CD4-positive, alpha-beta T cell (primary cell): ENCODE measurements at regions not wholly inside any gene's neighbourhood (a gene's known extent, or its start where the extent isn't known, plus 50 kb on each side); places are given as distances from the start of the nearest gene placed in this dataset.

Source experiments
- ATAC-seq: fragments of 200-7000 bp; cut with Tn5 transposase; one replicate; pipeline ENCODE4 v1.10.0; 2022; ENCODE audit warnings: mild to moderate bottlenecking; ENCODE audit not compliant: poor library complexity
- CTCF ChIA-PET: fragments of 350-600 bp; sonication (Branson Sonifier 250); formaldehyde crosslinking; loops from one replicate; lab custom pipeline; 2021; ENCODE audit warnings: antibody characterized with exemption, inconsistent platforms; lab: Charles Lee
- POLR2A ChIA-PET: fragments of 350-600 bp; sonication (Branson Sonifier 250); formaldehyde crosslinking; loops from one replicate; lab custom pipeline; 2021; ENCODE audit warnings: antibody characterized with exemption, inconsistent platforms; lab: Charles Lee
- DNase-seq, 14 experiments: peaks; one replicate each; pipeline ENCODE4 v3.0.0-alpha.2; 2013 to 2020; ENCODE audit warnings: mixed read lengths in 2 of 14
- H3K27ac ChIP-seq, 2 donors: one replicate each; pipeline versions ENCODE4 v1.5.1 to v1.7.0; 2013; ENCODE audit warnings: low read length in 2 of 2, low read depth in 1 of 2, mild to moderate bottlenecking in 1 of 2
- H3K27me3 ChIP-seq, 2 experiments: 1 replicate in 1 of 2; 2 replicates in 1 of 2; pipeline versions ENCODE4 v1.6.1 to v1.7.0; 2013; ENCODE audit warnings: low read length in 2 of 2, control low read depth in 1 of 2, mild to moderate bottlenecking in 1 of 2, moderate library complexity in 1 of 2; ENCODE audit not compliant: insufficient read depth in 2 of 2, control insufficient read depth in 1 of 2
- H3K36me3 ChIP-seq: one replicate; pipeline ENCODE4 v1.6.1; 2013; ENCODE audit warnings: low read length, control low read depth; ENCODE audit not compliant: insufficient read depth
- H3K4me1 ChIP-seq: one replicate; pipeline ENCODE4 v1.6.1; 2013; ENCODE audit warnings: low read length, control low read depth; ENCODE audit not compliant: insufficient read depth
- H3K4me3 ChIP-seq: one replicate; pipeline ENCODE4 v1.5.1; 2013; ENCODE audit warnings: mild to moderate bottlenecking, low read length, moderate library complexity
- H3K9me3 ChIP-seq, 2 experiments: 1 replicate in 1 of 2; 2 replicates in 1 of 2; pipeline versions ENCODE4 v1.6.1 to v1.7.0; 2013; ENCODE audit warnings: low read length in 2 of 2, mild to moderate bottlenecking in 2 of 2, control low read depth in 1 of 2, moderate library complexity in 1 of 2; ENCODE audit not compliant: control insufficient read depth in 1 of 2, insufficient read depth in 1 of 2
- H3K27ac Mint-ChIP-seq: one replicate; pipeline ENCODE4 v1.8.0; 2020; ENCODE audit warnings: mixed read lengths
- H3K27me3 Mint-ChIP-seq: one replicate; pipeline ENCODE4 v1.8.0; 2021; ENCODE audit warnings: mixed read lengths
- H3K36me3 Mint-ChIP-seq: one replicate; pipeline ENCODE4 v1.8.0; 2021; ENCODE audit warnings: low read depth, mixed read lengths
- H3K4me1 Mint-ChIP-seq: one replicate; pipeline ENCODE4 v1.8.0; 2021; ENCODE audit warnings: low read depth, mixed read lengths
- H3K4me3 Mint-ChIP-seq: one replicate; pipeline ENCODE4 v1.8.0; 2020; ENCODE audit warnings: mild to moderate bottlenecking, mixed read lengths
- H3K9me3 Mint-ChIP-seq: one replicate; pipeline ENCODE4 v1.8.0; 2020; ENCODE audit warnings: mixed read lengths
- intact Hi-C, 2 experiments: fragments of 100-400 bp; cut with DNase I in 1 of 2; cut with micrococcal nuclease in 1 of 2; formaldehyde crosslinking; loops; one replicate each; pipeline versions ENCODE4 v1.15.1 to v1.9.0; 2023 to 2025; cut with DNase I, micrococcal nuclease
- TF ChIP-seq, protein P1 (sequence below): fragments of 200-600 bp; IDR thresholded peaks from one replicate; pipeline ENCODE4 v1.8.0; 2022; ENCODE audit warnings: antibody characterized with exemption, mild to moderate bottlenecking

DNA sequence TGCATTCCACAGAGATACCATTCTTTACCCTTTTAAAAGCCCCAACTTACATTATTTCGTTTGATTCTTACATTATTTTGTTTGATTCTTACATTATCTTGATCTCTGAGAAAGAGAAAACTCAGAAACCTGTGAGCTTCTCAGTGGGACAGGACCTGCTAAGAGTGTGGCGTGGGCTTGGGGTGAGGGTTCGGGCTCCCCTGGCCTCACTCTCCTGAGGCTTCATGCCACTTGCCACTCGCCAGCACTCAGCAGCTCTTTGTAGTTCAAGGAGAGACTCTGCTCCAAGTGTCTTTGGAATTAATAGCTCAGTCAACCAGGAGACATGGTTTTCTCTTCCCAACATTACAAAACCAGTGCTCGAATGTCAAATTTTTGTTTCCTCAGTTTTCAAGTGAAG is 132.4 kb upstream of the RGS17 start:
- H3K9me3 ChIP-seq: no peaks in the 10 kb centered on the region
- ChIA-PET POLR2A (no interaction called here), CTCF (no interaction called here)
- H3K4me3 ChIP-seq: no peak overlapping the region
- DNase-seq (no peak), ATAC-seq (no peak)
- Mint-ChIP-seq H3K36me3 (no peaks in the 10 kb centered on the region), H3K27me3 (peaks cover 3% of the 10 kb centered on the region), H3K9me3 (no peaks in the 10 kb centered on the region), H3K4me1 (no peaks in the 10 kb centered on the region), H3K27ac (no peak overlapping the region), H3K4me3 (no peak overlapping the region)
- intact Hi-C loops: no loop called here
- no peak overlapping the region for H3K27ac ChIP-seq
- H3K36me3 ChIP-seq: no peaks in the 10 kb centered on the region
- no peaks in the 10 kb centered on the region for H3K27me3 ChIP-seq
- no peaks in the 10 kb centered on the region for H3K4me1 ChIP-seq
- TF ChIP-seq, protein P1, sequence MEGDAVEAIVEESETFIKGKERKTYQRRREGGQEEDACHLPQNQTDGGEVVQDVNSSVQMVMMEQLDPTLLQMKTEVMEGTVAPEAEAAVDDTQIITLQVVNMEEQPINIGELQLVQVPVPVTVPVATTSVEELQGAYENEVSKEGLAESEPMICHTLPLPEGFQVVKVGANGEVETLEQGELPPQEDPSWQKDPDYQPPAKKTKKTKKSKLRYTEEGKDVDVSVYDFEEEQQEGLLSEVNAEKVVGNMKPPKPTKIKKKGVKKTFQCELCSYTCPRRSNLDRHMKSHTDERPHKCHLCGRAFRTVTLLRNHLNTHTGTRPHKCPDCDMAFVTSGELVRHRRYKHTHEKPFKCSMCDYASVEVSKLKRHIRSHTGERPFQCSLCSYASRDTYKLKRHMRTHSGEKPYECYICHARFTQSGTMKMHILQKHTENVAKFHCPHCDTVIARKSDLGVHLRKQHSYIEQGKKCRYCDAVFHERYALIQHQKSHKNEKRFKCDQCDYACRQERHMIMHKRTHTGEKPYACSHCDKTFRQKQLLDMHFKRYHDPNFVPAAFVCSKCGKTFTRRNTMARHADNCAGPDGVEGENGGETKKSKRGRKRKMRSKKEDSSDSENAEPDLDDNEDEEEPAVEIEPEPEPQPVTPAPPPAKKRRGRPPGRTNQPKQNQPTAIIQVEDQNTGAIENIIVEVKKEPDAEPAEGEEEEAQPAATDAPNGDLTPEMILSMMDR: no peak

DNA sequence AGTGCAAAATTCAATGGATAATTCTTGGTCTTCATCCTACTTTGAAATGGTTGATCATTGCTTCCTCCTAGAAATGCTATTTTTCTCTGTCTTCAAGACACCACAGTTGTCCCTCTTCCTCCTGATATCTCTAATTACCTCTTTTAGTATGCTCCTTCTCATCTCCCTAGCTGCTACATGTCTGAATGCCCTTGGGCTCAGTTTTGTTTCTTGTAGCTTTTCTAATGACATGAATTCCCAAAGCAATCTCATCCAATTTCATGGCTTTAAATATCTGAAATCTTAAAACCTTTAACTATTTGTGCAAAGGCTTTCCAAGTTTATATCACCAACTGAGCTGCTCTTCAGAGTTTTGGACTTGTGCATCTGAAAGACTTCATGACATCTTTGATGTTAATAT is 120.2 kb upstream of the RGS17 start:
- Histone ChIP-seq H3K27me3 (no peaks in the 10 kb centered on the region), H3K4me1 (no peaks in the 10 kb centered on the region), H3K27ac (no peak overlapping the region), H3K36me3 (no peaks in the 10 kb centered on the region), H3K9me3 (peaks cover 0 to 5% of the 10 kb centered on the region in 2 experiments), H3K4me3 (no peak overlapping the region)
- ChIA-PET CTCF (no interaction called here), POLR2A (no interaction called here)
- ATAC-seq: no peak
- no peak for DNase-seq
- H3K27ac Mint-ChIP-seq: no peak overlapping the region
- H3K9me3 Mint-ChIP-seq: no peaks in the 10 kb centered on the region
- TF ChIP-seq, protein P1: no peak
- no peaks in the 10 kb centered on the region for H3K4me1 Mint-ChIP-seq
- intact Hi-C loops: no loop called here
- peaks cover 4% of the 10 kb centered on the region for H3K27me3 Mint-ChIP-seq
- no peak overlapping the region for H3K4me3 Mint-ChIP-seq
- no peaks in the 10 kb centered on the region for H3K36me3 Mint-ChIP-seq

DNA sequence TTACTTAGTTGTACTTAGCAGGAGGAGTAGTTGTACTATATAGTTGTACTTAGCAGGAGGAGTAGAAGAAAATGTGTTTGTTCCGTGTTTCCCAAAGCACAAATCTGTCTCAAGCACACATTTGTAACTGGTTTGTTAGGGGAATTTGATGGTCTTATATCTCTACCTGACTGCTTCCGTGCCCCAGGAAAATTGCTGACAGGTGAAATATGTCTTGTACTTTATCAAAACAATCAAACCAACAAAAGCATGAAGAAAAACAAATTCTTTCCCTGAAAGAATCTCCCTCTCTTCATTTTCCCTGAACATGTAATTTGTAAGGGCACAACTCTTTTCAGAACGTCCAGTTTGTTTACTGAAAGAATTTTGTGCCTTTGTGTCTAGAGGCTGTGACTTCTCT is 106.6 kb upstream of the RGS17 start:
- H3K9me3 Mint-ChIP-seq: no peaks in the 10 kb centered on the region
- DNase-seq (no peak), ATAC-seq (no peak)
- no peak overlapping the region for H3K4me3 Mint-ChIP-seq
- TF ChIP-seq, protein P1: no peak
- Histone ChIP-seq H3K4me3 (no peak overlapping the region), H3K9me3 (no peaks in the 10 kb centered on the region), H3K27me3 (no peaks in the 10 kb centered on the region), H3K36me3 (no peaks in the 10 kb centered on the region), H3K4me1 (no peaks in the 10 kb centered on the region), H3K27ac (no peak overlapping the region)
- no peak overlapping the region for H3K27ac Mint-ChIP-seq
- intact Hi-C loops: no loop called here
- H3K4me1 Mint-ChIP-seq: no peaks in the 10 kb centered on the region
- no peaks in the 10 kb centered on the region for H3K36me3 Mint-ChIP-seq
- ChIA-PET POLR2A (no interaction called here), CTCF (no interaction called here)
- no peaks in the 10 kb centered on the region for H3K27me3 Mint-ChIP-seq
